HPDE6-E6E7 (cell line): ENCODE measurements at regions not wholly inside any gene's neighbourhood (a gene's known extent, or its start where the extent isn't known, plus 50 kb on each side); places are given as distances from the start of the nearest gene placed in this dataset.

Source experiments
- DNase-seq: peaks from one replicate; pipeline ENCODE4 v3.0.0; 2011; ENCODE audit warnings: missing footprints; ENCODE audit errors: extremely low spot score

- no peak for DNase-seq
Measured at GRCh38 chr6:125544819-125545218, 204.6 kb upstream of the HEY2 start.

GRCh38 chr6:125546841-125547251 lies 202.6 kb upstream of the HEY2 start:
- DNase-seq: no peak

- no peak for DNase-seq
Measured at GRCh38 chr6:125547381-125547780, 202.1 kb upstream of the HEY2 start.

GRCh38 chr6:125549202-125549884 lies 200.1 kb upstream of the HEY2 start:
- no peak for DNase-seq

- no peak for DNase-seq
Measured at GRCh38 chr6:125550892-125551291, 198.5 kb upstream of the HEY2 start.

- DNase-seq: no peak
Measured at GRCh38 chr6:125552819-125553218, 196.6 kb upstream of the HEY2 start.

- DNase-seq: no peak
Measured at GRCh38 chr6:125554456-125554855, 195.0 kb upstream of the HEY2 start.

- DNase-seq: no peak
Measured at GRCh38 chr6:125558241-125558843, 191.1 kb upstream of the HEY2 start.

- peak; percentile 23 for DNase-seq
Measured at GRCh38 chr6:125558907-125559306, 190.5 kb upstream of the HEY2 start.

GRCh38 chr6:125562156-125562555 lies 187.3 kb upstream of the HEY2 start:
- DNase-seq: no peak

- DNase-seq: no peak
Measured at GRCh38 chr6:125564941-125565340, 184.5 kb upstream of the HEY2 start.

- DNase-seq: no peak
Measured at GRCh38 chr6:125567407-125567806, 182.0 kb upstream of the HEY2 start.

- no peak for DNase-seq
Measured at GRCh38 chr6:125568609-125569008, 180.8 kb upstream of the HEY2 start.

GRCh38 chr6:125570526-125570925 lies 178.9 kb upstream of the HEY2 start:
- DNase-seq: no peak

- no peak for DNase-seq
Measured at GRCh38 chr6:125571207-125571755, 178.2 kb upstream of the HEY2 start.

GRCh38 chr6:125574604-125575003 lies 174.8 kb upstream of the HEY2 start:
- no peak for DNase-seq

GRCh38 chr6:125577124-125577662 lies 172.2 kb upstream of the HEY2 start:
- no peak for DNase-seq

- DNase-seq: peak; percentile 15
Measured at GRCh38 chr6:125584468-125584939, 164.9 kb upstream of the HEY2 start.

- DNase-seq: no peak
Measured at GRCh38 chr6:125585470-125585869, 164.0 kb upstream of the HEY2 start.

- peak; percentile 36 for DNase-seq
Measured at GRCh38 chr6:125586074-125586473, 163.4 kb upstream of the HEY2 start.

- no peak for DNase-seq
Measured at GRCh38 chr6:125586605-125587004, 162.8 kb upstream of the HEY2 start.

GRCh38 chr6:125587666-125588632 lies 161.5 kb upstream of the HEY2 start:
- DNase-seq: no peak
